ENCODE measurements at regions not wholly inside any gene's neighbourhood (a gene's known extent, or its start where the extent isn't known, plus 50 kb on each side); places are given as distances from the start of the nearest gene placed in this dataset.

DNA sequence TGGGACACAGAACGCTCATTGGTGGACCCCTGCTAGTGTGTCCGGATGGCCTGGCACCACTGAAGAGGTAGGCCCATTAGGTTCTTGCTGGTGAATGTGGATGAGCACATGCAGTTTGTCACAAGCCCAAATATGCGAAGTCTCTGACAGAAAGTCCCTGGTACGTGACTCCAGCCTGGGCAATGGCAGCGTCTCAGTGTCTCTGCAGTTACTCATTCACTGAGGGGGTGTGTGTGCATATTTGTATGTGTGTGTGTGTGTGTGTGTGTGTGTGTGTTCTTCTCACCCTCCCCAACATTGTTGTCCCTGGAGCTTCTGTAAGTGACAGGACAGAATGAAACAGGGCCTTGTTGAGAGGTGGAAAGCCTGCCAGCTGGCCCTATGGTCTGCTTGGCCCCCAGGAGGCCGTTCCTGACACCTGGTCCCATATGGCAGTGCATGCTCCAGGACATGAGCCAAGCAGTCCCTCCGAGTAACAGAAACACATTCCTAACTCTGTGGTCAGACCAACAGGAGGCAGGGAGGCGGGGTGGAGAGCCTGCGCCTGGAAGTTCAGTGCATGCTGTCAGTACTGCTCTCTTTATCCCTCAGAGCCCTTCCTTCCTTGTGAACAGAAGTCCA lies 169.9 kb downstream of the SLC28A3 start:
- Histone ChIP-seq H3K36me3 (ENCODE audit: control insufficient read depth in 1 of 2, insufficient read depth in 2 of 2, low read depth in 1 of 2, low read length in 2 of 2) (no peaks in the 10 kb centered on the region), H3K9me3 (ENCODE audit: control insufficient read depth, low read length) (no peaks in the 10 kb centered on the region), H4K91ac (ENCODE audit: low read length) (no peak overlapping the region), H3K9ac (ENCODE audit: low read length) (peak overlapping the region; percentile 14), H2BK120ac (ENCODE audit: low read depth, low read length) (no peak overlapping the region), H3K27ac (ENCODE audit: low read length, poor library complexity, severe bottlenecking) (peak overlapping the region; percentile 82), H3K79me1 (replicated peaks; ENCODE audit: low read length, poor library complexity, severe bottlenecking) (no peaks in the 10 kb centered on the region), H2BK5ac (ENCODE audit: low read depth, low read length, poor library complexity, severe bottlenecking) (peak overlapping the region; percentile 31), H2AFZ (ENCODE audit: low read depth, low read length) (no peak overlapping the region), H4K8ac (ENCODE audit: low read length) (no peak overlapping the region), H3K4ac (ENCODE audit: low read depth in 1 of 2, low read length in 2 of 2) (no peak overlapping the region), H2AK5ac (ENCODE audit: low read length, severe bottlenecking) (peak overlapping the region; percentile 14), H3K4me2 (ENCODE audit: low read length, poor library complexity, severe bottlenecking) (no peak overlapping the region), H3K4me3 (ENCODE audit: insufficient read depth in 1 of 2, low read depth in 1 of 2, low read length in 2 of 2) (peak overlapping the region in 1 of 2 experiments; percentile 0), H3K14ac (ENCODE audit: low read length in 2 of 2) (no peak overlapping the region), H2BK12ac (ENCODE audit: low read length in 2 of 2) (peak overlapping the region in 1 of 2 experiments; percentile 42), H3K23ac (ENCODE audit: low read length in 2 of 2) (no peak overlapping the region), H3K27me3 (ENCODE audit: control insufficient read depth in 1 of 2, insufficient read depth in 1 of 2, low read length in 2 of 2) (peaks cover 0 to 2% of the 10 kb centered on the region in 2 experiments), H3K4me1 (ENCODE audit: control insufficient read depth, insufficient read depth, low read depth, low read length) (peaks cover 6% of the 10 kb centered on the region), H3K18ac (ENCODE audit: low read depth in 1 of 2, low read length in 2 of 2) (peak overlapping the region in 1 of 2 experiments; percentile 8), H2BK15ac (ENCODE audit: low read depth, poor library complexity, severe bottlenecking) (no peak overlapping the region)
- DNase-seq: peak; percentile 95
- 30% methylated on average over 9 of the region's 9 CpGs for WGBS

DNA sequence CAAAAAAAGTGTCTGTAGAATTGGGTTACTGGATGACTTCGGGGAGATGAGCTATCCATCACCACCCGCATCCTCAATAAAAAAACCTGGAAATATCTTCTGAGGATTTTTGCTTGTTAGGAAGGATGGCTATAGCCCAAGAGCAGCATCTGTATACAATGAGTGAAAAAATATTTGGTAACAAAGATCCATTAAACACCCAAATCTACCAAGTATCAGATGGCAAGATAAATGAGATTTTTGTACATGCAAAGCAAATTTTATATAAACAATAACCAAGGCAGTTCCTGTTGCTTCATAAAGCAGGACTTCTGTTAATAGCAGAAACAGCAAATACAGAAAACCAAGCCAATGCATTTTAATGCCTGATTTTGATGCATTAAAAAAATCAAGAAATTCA lies 166.6 kb downstream of the SLC28A3 start:
- H2BK12ac ChIP-seq (ENCODE audit: low read length in 2 of 2): no peak overlapping the region

DNA sequence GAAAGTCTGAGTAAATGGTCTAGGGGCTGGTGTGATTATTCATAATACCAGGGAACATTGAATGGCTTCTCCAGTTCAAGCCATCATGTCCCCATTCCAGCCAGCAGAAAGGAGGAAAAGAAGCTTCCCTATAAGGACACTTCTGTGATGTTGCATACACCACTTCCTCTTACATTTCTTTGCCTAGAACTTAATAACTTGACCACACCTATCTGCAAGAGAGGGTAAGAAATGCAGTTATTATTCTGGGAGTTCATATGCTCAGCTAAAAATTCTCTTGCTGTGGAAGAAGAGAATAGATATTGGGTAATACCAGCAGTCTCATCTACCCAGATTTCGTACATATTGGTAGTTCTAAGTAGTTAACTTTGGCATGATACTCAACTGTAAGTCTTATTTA lies 166.1 kb downstream of the SLC28A3 start:
- no peak overlapping the region for H2BK5ac ChIP-seq (ENCODE audit: low read depth, low read length, poor library complexity, severe bottlenecking)
- no peaks in the 10 kb centered on the region for H3K9me3 ChIP-seq (ENCODE audit: control insufficient read depth, low read length)
- H3K79me1 ChIP-seq (replicated peaks; ENCODE audit: low read length, poor library complexity, severe bottlenecking): no peaks in the 10 kb centered on the region
- WGBS: no CpG with 5 or more reads among the region's 1 CpG
- no peak overlapping the region for H3K4me2 ChIP-seq (ENCODE audit: low read length, poor library complexity, severe bottlenecking)
- H2AK5ac ChIP-seq (ENCODE audit: low read length, severe bottlenecking): no peak overlapping the region
- no peak overlapping the region for H2BK12ac ChIP-seq (ENCODE audit: low read length in 2 of 2)
- peaks cover 0 to 6% of the 10 kb centered on the region in 2 experiments for H3K27me3 ChIP-seq (ENCODE audit: control insufficient read depth in 1 of 2, insufficient read depth in 1 of 2, low read length in 2 of 2)
- H3K27ac ChIP-seq (ENCODE audit: low read length, poor library complexity, severe bottlenecking): no peak overlapping the region
- no peak overlapping the region for H4K91ac ChIP-seq (ENCODE audit: low read length)
- H3K4ac ChIP-seq (ENCODE audit: low read depth in 1 of 2, low read length in 2 of 2): no peak overlapping the region
- no peak overlapping the region for H2AFZ ChIP-seq (ENCODE audit: low read depth, low read length)
- no peak overlapping the region for H2BK15ac ChIP-seq (ENCODE audit: low read depth, poor library complexity, severe bottlenecking)
- H3K9ac ChIP-seq (ENCODE audit: low read length): no peak overlapping the region
- peaks cover 6% of the 10 kb centered on the region for H3K4me1 ChIP-seq (ENCODE audit: control insufficient read depth, insufficient read depth, low read depth, low read length)
- H3K4me3 ChIP-seq (ENCODE audit: insufficient read depth in 1 of 2, low read depth in 1 of 2, low read length in 2 of 2): no peak overlapping the region
- no peak overlapping the region for H2BK120ac ChIP-seq (ENCODE audit: low read depth, low read length)
- no peak for DNase-seq
- H3K18ac ChIP-seq (ENCODE audit: low read depth in 1 of 2, low read length in 2 of 2): no peak overlapping the region
- no peak overlapping the region for H4K8ac ChIP-seq (ENCODE audit: low read length)
- H3K14ac ChIP-seq (ENCODE audit: low read length in 2 of 2): no peak overlapping the region
- no peak overlapping the region for H3K23ac ChIP-seq (ENCODE audit: low read length in 2 of 2)
- no peaks in the 10 kb centered on the region for H3K36me3 ChIP-seq (ENCODE audit: control insufficient read depth in 1 of 2, insufficient read depth in 2 of 2, low read depth in 1 of 2, low read length in 2 of 2)

More for the DNA sequence above, 166.6 kb downstream of the SLC28A3 start:
- no peak overlapping the region for H2AFZ ChIP-seq (ENCODE audit: low read depth, low read length)
- no peak overlapping the region for H4K8ac ChIP-seq (ENCODE audit: low read length)
- no peak overlapping the region for H3K14ac ChIP-seq (ENCODE audit: low read length in 2 of 2)
- no peak overlapping the region for H3K4me3 ChIP-seq (ENCODE audit: insufficient read depth in 1 of 2, low read depth in 1 of 2, low read length in 2 of 2)
- H2BK5ac ChIP-seq (ENCODE audit: low read depth, low read length, poor library complexity, severe bottlenecking): no peak overlapping the region
- no peaks in the 10 kb centered on the region for H3K36me3 ChIP-seq (ENCODE audit: control insufficient read depth in 1 of 2, insufficient read depth in 2 of 2, low read depth in 1 of 2, low read length in 2 of 2)
- H2BK15ac ChIP-seq (ENCODE audit: low read depth, poor library complexity, severe bottlenecking): no peak overlapping the region
- no CpG with 5 or more reads among the region's 2 CpGs for WGBS
- H3K18ac ChIP-seq (ENCODE audit: low read depth in 1 of 2, low read length in 2 of 2): no peak overlapping the region
- H3K27ac ChIP-seq (ENCODE audit: low read length, poor library complexity, severe bottlenecking): no peak overlapping the region
- DNase-seq: no peak
- no peaks in the 10 kb centered on the region for H3K9me3 ChIP-seq (ENCODE audit: control insufficient read depth, low read length)
- peaks cover 6% of the 10 kb centered on the region for H3K4me1 ChIP-seq (ENCODE audit: control insufficient read depth, insufficient read depth, low read depth, low read length)
- H3K4ac ChIP-seq (ENCODE audit: low read depth in 1 of 2, low read length in 2 of 2): no peak overlapping the region
- no peak overlapping the region for H3K9ac ChIP-seq (ENCODE audit: low read length)
- H4K91ac ChIP-seq (ENCODE audit: low read length): no peak overlapping the region
- no peak overlapping the region for H3K4me2 ChIP-seq (ENCODE audit: low read length, poor library complexity, severe bottlenecking)
- H3K27me3 ChIP-seq (ENCODE audit: control insufficient read depth in 1 of 2, insufficient read depth in 1 of 2, low read length in 2 of 2): peaks cover 0 to 6% of the 10 kb centered on the region in 2 experiments
- no peaks in the 10 kb centered on the region for H3K79me1 ChIP-seq (replicated peaks; ENCODE audit: low read length, poor library complexity, severe bottlenecking)
- no peak overlapping the region for H3K23ac ChIP-seq (ENCODE audit: low read length in 2 of 2)
- H2BK120ac ChIP-seq (ENCODE audit: low read depth, low read length): no peak overlapping the region
- no peak overlapping the region for H2AK5ac ChIP-seq (ENCODE audit: low read length, severe bottlenecking)

DNA sequence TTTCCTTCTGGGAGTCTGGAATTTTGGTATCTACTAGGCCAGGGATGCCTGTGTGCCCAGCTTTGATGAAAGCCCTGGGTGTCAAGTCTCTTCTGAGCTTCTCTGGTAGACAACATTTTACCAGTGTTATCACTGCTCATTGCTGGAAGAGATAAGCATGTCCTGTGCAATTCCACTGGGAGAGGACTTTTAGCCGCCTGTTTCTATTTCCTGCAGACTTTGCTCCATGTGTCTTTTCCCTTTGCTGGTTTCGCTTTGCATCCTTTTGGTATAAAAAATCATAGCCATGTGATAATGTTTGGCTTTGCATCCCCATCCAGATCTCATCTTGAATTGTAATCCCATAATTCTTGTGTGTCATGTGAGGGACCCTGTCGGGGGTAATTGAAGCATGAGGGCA lies 163.2 kb downstream of the SLC28A3 start:
- Histone ChIP-seq H3K4me2 (ENCODE audit: low read length, poor library complexity, severe bottlenecking) (no peak overlapping the region), H3K14ac (ENCODE audit: low read length in 2 of 2) (no peak overlapping the region), H3K23ac (ENCODE audit: low read length in 2 of 2) (no peak overlapping the region), H3K27ac (ENCODE audit: low read length, poor library complexity, severe bottlenecking) (no peak overlapping the region), H3K18ac (ENCODE audit: low read depth in 1 of 2, low read length in 2 of 2) (no peak overlapping the region), H3K9me3 (ENCODE audit: control insufficient read depth, low read length) (no peaks in the 10 kb centered on the region), H3K79me1 (replicated peaks; ENCODE audit: low read length, poor library complexity, severe bottlenecking) (no peaks in the 10 kb centered on the region), H4K8ac (ENCODE audit: low read length) (no peak overlapping the region), H2AFZ (ENCODE audit: low read depth, low read length) (no peak overlapping the region), H2BK120ac (ENCODE audit: low read depth, low read length) (no peak overlapping the region), H3K9ac (ENCODE audit: low read length) (no peak overlapping the region), H3K27me3 (ENCODE audit: control insufficient read depth in 1 of 2, insufficient read depth in 1 of 2, low read length in 2 of 2) (peaks cover 0 to 12% of the 10 kb centered on the region in 2 experiments), H2AK5ac (ENCODE audit: low read length, severe bottlenecking) (no peak overlapping the region), H2BK12ac (ENCODE audit: low read length in 2 of 2) (no peak overlapping the region), H4K91ac (ENCODE audit: low read length) (no peak overlapping the region), H3K4me1 (ENCODE audit: control insufficient read depth, insufficient read depth, low read depth, low read length) (peaks cover 8% of the 10 kb centered on the region), H3K4ac (ENCODE audit: low read depth in 1 of 2, low read length in 2 of 2) (no peak overlapping the region), H2BK15ac (ENCODE audit: low read depth, poor library complexity, severe bottlenecking) (no peak overlapping the region), H2BK5ac (ENCODE audit: low read depth, low read length, poor library complexity, severe bottlenecking) (no peak overlapping the region), H3K4me3 (ENCODE audit: insufficient read depth in 1 of 2, low read depth in 1 of 2, low read length in 2 of 2) (no peak overlapping the region), H3K36me3 (ENCODE audit: control insufficient read depth in 1 of 2, insufficient read depth in 2 of 2, low read depth in 1 of 2, low read length in 2 of 2) (no peaks in the 10 kb centered on the region)
- DNase-seq: no peak
- 89% methylated on average over 2 of the region's 3 CpGs for WGBS
